ENCODE measurements at regions not wholly inside any gene's neighbourhood (a gene's known extent, or its start where the extent isn't known, plus 50 kb on each side); places are given as distances from the start of the nearest gene placed in this dataset.
"Not testable (repeated sequence)": the region's sequence is repeated elsewhere in the genome, so short reads cannot be mapped to it uniquely, and the experiment has no call there.

- H3K4me1 ChIP-seq (ENCODE audit: control insufficient read depth in 3 of 3, insufficient read depth in 2 of 3, low read depth in 1 of 3, low read length in 2 of 3); H3K4me3 ChIP-seq (ENCODE audit: low read depth in 1 of 3, low read length in 3 of 3); H3K36me3 ChIP-seq (ENCODE audit: control insufficient read depth in 3 of 3, insufficient read depth in 2 of 3, low read depth in 1 of 3, low read length in 3 of 3); H3K27me3 ChIP-seq (ENCODE audit: control insufficient read depth in 3 of 3, insufficient read depth in 3 of 3, low read length in 3 of 3); H3K9me3 ChIP-seq (ENCODE audit: control insufficient read depth in 2 of 2, insufficient read depth in 1 of 2, low read depth in 1 of 2, low read length in 1 of 2); H3K27ac ChIP-seq (ENCODE audit: low read depth in 1 of 3, low read length in 2 of 3); FAIRE-seq; DNase-seq: not testable (repeated sequence)
- WGBS, 3 donors = 72 to 90% (median 77%) methylated on average over 5 of the region's 5 CpGs
These were observed 78.0 kb upstream of the BLID start for GRCh38 chr11:122193881-122194480.

- Histone ChIP-seq H3K4me1 (ENCODE audit: control insufficient read depth in 3 of 3, insufficient read depth in 2 of 3, low read depth in 1 of 3, low read length in 2 of 3) (no peaks in the 10 kb centered on the region), H3K27ac (ENCODE audit: low read depth in 1 of 3, low read length in 2 of 3) (no peak overlapping the region), H3K9me3 (ENCODE audit: control insufficient read depth in 2 of 2, insufficient read depth in 1 of 2, low read depth in 1 of 2, low read length in 1 of 2) (no peaks in the 10 kb centered on the region), H3K4me3 (ENCODE audit: low read depth in 1 of 3, low read length in 3 of 3) (no peak overlapping the region), H3K27me3 (ENCODE audit: control insufficient read depth in 3 of 3, insufficient read depth in 3 of 3, low read length in 3 of 3) (peaks cover 0 to 3% (median 0%) of the 10 kb centered on the region in 3 donors), H3K36me3 (ENCODE audit: control insufficient read depth in 3 of 3, insufficient read depth in 2 of 3, low read depth in 1 of 3, low read length in 3 of 3) (no peaks in the 10 kb centered on the region)
- DNase-seq (no peak), FAIRE-seq (no peak)
- WGBS, 3 donors = 72 to 85% (median 83%) methylated on average over 1 of the region's 1 CpG
These were observed 77.4 kb upstream of the BLID start for GRCh38 chr11:122193457-122193856.

- FAIRE-seq (no peak), DNase-seq (no peak)
- Histone ChIP-seq H3K4me3 (ENCODE audit: low read depth in 1 of 3, low read length in 3 of 3) (no peak overlapping the region), H3K4me1 (ENCODE audit: control insufficient read depth in 3 of 3, insufficient read depth in 2 of 3, low read depth in 1 of 3, low read length in 2 of 3) (no peaks in the 10 kb centered on the region), H3K27ac (ENCODE audit: low read depth in 1 of 3, low read length in 2 of 3) (no peak overlapping the region), H3K9me3 (ENCODE audit: control insufficient read depth in 2 of 2, insufficient read depth in 1 of 2, low read depth in 1 of 2, low read length in 1 of 2) (no peaks in the 10 kb centered on the region), H3K36me3 (ENCODE audit: control insufficient read depth in 3 of 3, insufficient read depth in 2 of 3, low read depth in 1 of 3, low read length in 3 of 3) (no peaks in the 10 kb centered on the region), H3K27me3 (ENCODE audit: control insufficient read depth in 3 of 3, insufficient read depth in 3 of 3, low read length in 3 of 3) (peaks cover 0 to 3% (median 0%) of the 10 kb centered on the region in 3 donors)
- 61 to 72% (median 64%) methylated on average over 3 of the region's 3 CpGs for WGBS, 3 donors
These were observed 76.7 kb upstream of the BLID start for GRCh38 chr11:122192634-122193255.

- H3K4me1 ChIP-seq (ENCODE audit: control insufficient read depth in 3 of 3, insufficient read depth in 2 of 3, low read depth in 1 of 3, low read length in 2 of 3) = no peaks in the 10 kb centered on the region
- FAIRE-seq (no peak), DNase-seq (no peak)
- peaks cover 0 to 3% (median 0%) of the 10 kb centered on the region in 3 donors for H3K27me3 ChIP-seq (ENCODE audit: control insufficient read depth in 3 of 3, insufficient read depth in 3 of 3, low read length in 3 of 3)
- H3K36me3 ChIP-seq (ENCODE audit: control insufficient read depth in 3 of 3, insufficient read depth in 2 of 3, low read depth in 1 of 3, low read length in 3 of 3) = no peaks in the 10 kb centered on the region
- H3K27ac ChIP-seq (ENCODE audit: low read depth in 1 of 3, low read length in 2 of 3) = no peak overlapping the region
- no peaks in the 10 kb centered on the region for H3K9me3 ChIP-seq (ENCODE audit: control insufficient read depth in 2 of 2, insufficient read depth in 1 of 2, low read depth in 1 of 2, low read length in 1 of 2)
- H3K4me3 ChIP-seq (ENCODE audit: low read depth in 1 of 3, low read length in 3 of 3) = no peak overlapping the region
- WGBS, 3 donors = 70 to 92% (median 81%) methylated on average over 2 of the region's 2 CpGs
These were observed 74.8 kb upstream of the BLID start for GRCh38 chr11:122190768-122191167.

GRCh38 chr11:122189229-122189628 is 73.2 kb upstream of the BLID start:
- H3K27me3 ChIP-seq (ENCODE audit: control insufficient read depth in 3 of 3, insufficient read depth in 3 of 3, low read length in 3 of 3) = peaks cover 0 to 3% (median 0%) of the 10 kb centered on the region in 3 donors

GRCh38 chr11:122187373-122188165 is 71.6 kb upstream of the BLID start:
- DNase-seq (no peak), FAIRE-seq (no peak)
- H3K9me3 ChIP-seq (ENCODE audit: control insufficient read depth in 2 of 2, insufficient read depth in 1 of 2, low read depth in 1 of 2, low read length in 1 of 2) = no peaks in the 10 kb centered on the region
- no peak overlapping the region for H3K4me3 ChIP-seq (ENCODE audit: low read depth in 1 of 3, low read length in 3 of 3)
- H3K4me1 ChIP-seq (ENCODE audit: control insufficient read depth in 3 of 3, insufficient read depth in 2 of 3, low read depth in 1 of 3, low read length in 2 of 3) = no peaks in the 10 kb centered on the region
- no peaks in the 10 kb centered on the region for H3K27me3 ChIP-seq (ENCODE audit: control insufficient read depth in 3 of 3, insufficient read depth in 3 of 3, low read length in 3 of 3)
- no peaks in the 10 kb centered on the region for H3K36me3 ChIP-seq (ENCODE audit: control insufficient read depth in 3 of 3, insufficient read depth in 2 of 3, low read depth in 1 of 3, low read length in 3 of 3)
- WGBS, 3 donors = 92 to 94% (median 93%) methylated on average over 9 of the region's 9 CpGs
- H3K27ac ChIP-seq (ENCODE audit: low read depth in 1 of 3, low read length in 2 of 3) = no peak overlapping the region

More at GRCh38 chr11:122189229-122189628, 73.2 kb upstream of the BLID start:
- no peak overlapping the region for H3K27ac ChIP-seq (ENCODE audit: low read depth in 1 of 3, low read length in 2 of 3)
- no peaks in the 10 kb centered on the region for H3K36me3 ChIP-seq (ENCODE audit: control insufficient read depth in 3 of 3, insufficient read depth in 2 of 3, low read depth in 1 of 3, low read length in 3 of 3)
- H3K9me3 ChIP-seq (ENCODE audit: control insufficient read depth in 2 of 2, insufficient read depth in 1 of 2, low read depth in 1 of 2, low read length in 1 of 2) = no peaks in the 10 kb centered on the region
- FAIRE-seq (no peak), DNase-seq (no peak)
- 76 to 90% (median 82%) methylated on average over 2 of the region's 2 CpGs for WGBS, 3 donors
- H3K4me1 ChIP-seq (ENCODE audit: control insufficient read depth in 3 of 3, insufficient read depth in 2 of 3, low read depth in 1 of 3, low read length in 2 of 3) = no peaks in the 10 kb centered on the region
- no peak overlapping the region for H3K4me3 ChIP-seq (ENCODE audit: low read depth in 1 of 3, low read length in 3 of 3)

- Histone ChIP-seq H3K27me3 (ENCODE audit: control insufficient read depth in 3 of 3, insufficient read depth in 3 of 3, low read length in 3 of 3) (no peaks in the 10 kb centered on the region), H3K36me3 (ENCODE audit: control insufficient read depth in 3 of 3, insufficient read depth in 2 of 3, low read depth in 1 of 3, low read length in 3 of 3) (no peaks in the 10 kb centered on the region), H3K4me3 (ENCODE audit: low read depth in 1 of 3, low read length in 3 of 3) (no peak overlapping the region), H3K27ac (ENCODE audit: low read depth in 1 of 3, low read length in 2 of 3) (no peak overlapping the region), H3K9me3 (ENCODE audit: control insufficient read depth in 2 of 2, insufficient read depth in 1 of 2, low read depth in 1 of 2, low read length in 1 of 2) (no peaks in the 10 kb centered on the region), H3K4me1 (ENCODE audit: control insufficient read depth in 3 of 3, insufficient read depth in 2 of 3, low read depth in 1 of 3, low read length in 2 of 3) (no peaks in the 10 kb centered on the region)
- no peak for FAIRE-seq
- WGBS, 3 donors = 56 to 66% (median 65%) methylated on average over 3 of the region's 3 CpGs
- no peak for DNase-seq
These were observed 70.5 kb upstream of the BLID start for GRCh38 chr11:122186439-122187080.

- no peaks in the 10 kb centered on the region for H3K27me3 ChIP-seq (ENCODE audit: control insufficient read depth in 3 of 3, insufficient read depth in 3 of 3, low read length in 3 of 3)
- H3K4me1 ChIP-seq (ENCODE audit: control insufficient read depth in 3 of 3, insufficient read depth in 2 of 3, low read depth in 1 of 3, low read length in 2 of 3) = no peaks in the 10 kb centered on the region
- FAIRE-seq (no peak), DNase-seq (no peak)
- H3K4me3 ChIP-seq (ENCODE audit: low read depth in 1 of 3, low read length in 3 of 3) = no peak overlapping the region
- H3K27ac ChIP-seq (ENCODE audit: low read depth in 1 of 3, low read length in 2 of 3) = no peak overlapping the region
- H3K9me3 ChIP-seq (ENCODE audit: control insufficient read depth in 2 of 2, insufficient read depth in 1 of 2, low read depth in 1 of 2, low read length in 1 of 2) = no peaks in the 10 kb centered on the region
- H3K36me3 ChIP-seq (ENCODE audit: control insufficient read depth in 3 of 3, insufficient read depth in 2 of 3, low read depth in 1 of 3, low read length in 3 of 3) = no peaks in the 10 kb centered on the region
These were observed 67.9 kb upstream of the BLID start for GRCh38 chr11:122183933-122184332.

Data from small intestine (tissue), 7 donors.